EH (cell line): ENCODE measurements at regions not wholly inside any gene's neighbourhood (a gene's known extent, or its start where the extent isn't known, plus 50 kb on each side); places are given as distances from the start of the nearest gene placed in this dataset.

Experiments used
- DNase-seq: peaks from one replicate; pipeline ENCODE4 v3.0.0-alpha.2; 2015; ENCODE audit warnings: low read depth

GRCh38 chr1:22245726-22246125, 102.8 kb upstream of the WNT4 start:
- DNase-seq: no peak

- no peak for DNase-seq
Measured at GRCh38 chr1:22246755-22247480, 104.0 kb upstream of the WNT4 start.

- DNase-seq: no peak
Measured at GRCh38 chr1:22247527-22248245, 104.8 kb upstream of the WNT4 start.

- no peak for DNase-seq
Measured at GRCh38 chr1:22248746-22249145, 105.8 kb upstream of the WNT4 start.

GRCh38 chr1:22249928-22250680, 107.2 kb upstream of the WNT4 start:
- DNase-seq: peak; percentile 32

- peak; percentile 77 for DNase-seq
Measured at GRCh38 chr1:22250724-22251123, 107.8 kb upstream of the WNT4 start.

GRCh38 chr1:22252251-22252650, 109.4 kb upstream of the WNT4 start:
- DNase-seq: no peak

- DNase-seq: peak; percentile 33
Measured at GRCh38 chr1:22253012-22253790, 110.3 kb upstream of the WNT4 start.

- no peak for DNase-seq
Measured at GRCh38 chr1:22254756-22255155, 111.9 kb upstream of the WNT4 start.

GRCh38 chr1:22255341-22256212, 112.7 kb upstream of the WNT4 start:
- DNase-seq: no peak

- no peak for DNase-seq
Measured at GRCh38 chr1:22256213-22256512, 113.3 kb upstream of the WNT4 start.

GRCh38 chr1:22257290-22258275, 114.7 kb upstream of the WNT4 start:
- no peak for DNase-seq

- DNase-seq: no peak
Measured at GRCh38 chr1:22258698-22259097, 115.8 kb upstream of the WNT4 start.

- DNase-seq: no peak
Measured at GRCh38 chr1:22259551-22260282, 116.8 kb upstream of the WNT4 start.

GRCh38 chr1:22260860-22261432, 118.0 kb upstream of the WNT4 start:
- no peak for DNase-seq

- no peak for DNase-seq
Measured at GRCh38 chr1:22261580-22261979, 118.7 kb upstream of the WNT4 start.

GRCh38 chr1:22262583-22262982, 119.7 kb upstream of the WNT4 start:
- DNase-seq: no peak

- no peak for DNase-seq
Measured at GRCh38 chr1:22263359-22263758, 120.5 kb upstream of the WNT4 start.
